ENCODE measurements at regions not wholly inside any gene's neighbourhood (a gene's known extent, or its start where the extent isn't known, plus 50 kb on each side); places are given as distances from the start of the nearest gene placed in this dataset.

DNA sequence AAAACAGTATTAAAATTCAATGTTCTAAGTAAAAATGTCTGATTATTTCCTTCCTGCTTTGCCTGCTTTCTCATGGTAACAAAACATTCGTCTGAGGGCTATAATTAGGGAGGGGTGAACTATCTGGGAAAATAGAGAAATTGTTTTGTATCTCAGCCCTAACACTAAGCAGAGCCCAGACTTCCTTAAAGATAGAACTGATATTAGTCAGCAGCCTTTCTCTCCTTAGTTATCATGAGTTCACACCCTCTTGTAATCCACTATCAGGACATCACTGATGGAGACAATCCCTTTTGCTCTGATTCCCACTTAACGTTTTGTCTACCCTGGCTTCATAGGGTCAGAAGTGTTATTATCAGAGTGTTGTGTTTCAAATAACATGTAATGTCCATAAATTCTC is 701.1 kb upstream of the ZEB2 start:
- TF ChIP-seq, protein P1, sequence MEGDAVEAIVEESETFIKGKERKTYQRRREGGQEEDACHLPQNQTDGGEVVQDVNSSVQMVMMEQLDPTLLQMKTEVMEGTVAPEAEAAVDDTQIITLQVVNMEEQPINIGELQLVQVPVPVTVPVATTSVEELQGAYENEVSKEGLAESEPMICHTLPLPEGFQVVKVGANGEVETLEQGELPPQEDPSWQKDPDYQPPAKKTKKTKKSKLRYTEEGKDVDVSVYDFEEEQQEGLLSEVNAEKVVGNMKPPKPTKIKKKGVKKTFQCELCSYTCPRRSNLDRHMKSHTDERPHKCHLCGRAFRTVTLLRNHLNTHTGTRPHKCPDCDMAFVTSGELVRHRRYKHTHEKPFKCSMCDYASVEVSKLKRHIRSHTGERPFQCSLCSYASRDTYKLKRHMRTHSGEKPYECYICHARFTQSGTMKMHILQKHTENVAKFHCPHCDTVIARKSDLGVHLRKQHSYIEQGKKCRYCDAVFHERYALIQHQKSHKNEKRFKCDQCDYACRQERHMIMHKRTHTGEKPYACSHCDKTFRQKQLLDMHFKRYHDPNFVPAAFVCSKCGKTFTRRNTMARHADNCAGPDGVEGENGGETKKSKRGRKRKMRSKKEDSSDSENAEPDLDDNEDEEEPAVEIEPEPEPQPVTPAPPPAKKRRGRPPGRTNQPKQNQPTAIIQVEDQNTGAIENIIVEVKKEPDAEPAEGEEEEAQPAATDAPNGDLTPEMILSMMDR (IDR thresholded peaks at IDR 0.05) = no peak
- TF ChIP-seq EZH2 (IDR thresholded peaks at IDR 0.05; ENCODE audit: borderline replicate concordance, insufficient read depth, low read depth, low read length, poor library complexity, severe bottlenecking) = no peak
